ENCODE measurements at regions not wholly inside any gene's neighbourhood (a gene's known extent, or its start where the extent isn't known, plus 50 kb on each side); places are given as distances from the start of the nearest gene placed in this dataset.

GRCh38 chr21:25298512-25299491 is 308.5 kb downstream of the MRPL39 start:
- no peaks in the 10 kb centered on the region for H4K20me1 ChIP-seq (replicated peaks in 1 of 2; ENCODE audit: control insufficient read depth in 1 of 2, insufficient read depth in 2 of 2, low read length in 2 of 2)
- H3K4me3 ChIP-seq (ENCODE audit: extremely low read depth in 1 of 4, insufficient read depth in 2 of 4, low read depth in 3 of 4, low read length in 4 of 4): no peak overlapping the region
- no peaks in the 10 kb centered on the region for H3K23me2 ChIP-seq (ENCODE audit: low read depth, low read length)
- no peaks in the 10 kb centered on the region for H3K36me3 ChIP-seq (ENCODE audit: control insufficient read depth in 2 of 4, insufficient read depth in 4 of 4, low read length in 3 of 4)
- H2BK20ac ChIP-seq (ENCODE audit: low read length): no peak overlapping the region
- H3K4me1 ChIP-seq (replicated peaks in 1 of 4; ENCODE audit: control insufficient read depth in 3 of 4, insufficient read depth in 4 of 4, low read length in 3 of 4): no peaks in the 10 kb centered on the region
- no peak overlapping the region for H3K18ac ChIP-seq (ENCODE audit: extremely low read depth, low read length)
- H4K5ac ChIP-seq (ENCODE audit: insufficient read length, low read depth, low read length): no peak overlapping the region
- ChIA-PET POLR2A (ENCODE audit: partially characterized antibody) (no interaction called here), CTCF (ENCODE audit: partially characterized antibody) (interaction anchor here (0.7 to 2.0 kb wide), 3 partner anchors 15 to 21 kb away, joined by 3 to 7 read pairs (median 3); no protein-coding TSS in a partner anchor)
- H3K56ac ChIP-seq (replicated peaks; ENCODE audit: insufficient read length, low read depth, low read length): no peak overlapping the region
- H3K23ac ChIP-seq (ENCODE audit: insufficient read length): no peak overlapping the region
- H2BK12ac ChIP-seq (ENCODE audit: low read depth, low read length): no peak overlapping the region
- no peak overlapping the region for H3K4me2 ChIP-seq (ENCODE audit: insufficient read depth in 1 of 2, low read depth in 2 of 2, low read length in 2 of 2)
- FAIRE-seq: no peak
- H3K79me2 ChIP-seq (ENCODE audit: control insufficient read depth in 1 of 2, insufficient read depth in 2 of 2, low read length in 2 of 2): no peaks in the 10 kb centered on the region
- no peak for DNase-seq (ENCODE audit: low read depth in 1 of 2, low spot score in 2 of 2)
- H3K14ac ChIP-seq (ENCODE audit: insufficient read length): no peak overlapping the region
- H3K9me3 ChIP-seq (ENCODE audit: insufficient read depth in 2 of 2, low read depth in 1 of 2, low read length in 1 of 2): no peaks in the 10 kb centered on the region
- H2AK5ac ChIP-seq (ENCODE audit: low read depth, low read length): no peak overlapping the region
- WGBS, 2 experiments (ENCODE audit: extremely low coverage in 1 of 2, insufficient coverage in 1 of 2, insufficient read length in 1 of 2, insufficient replicate concordance in 2 of 2, low coverage in 1 of 2, low lambda C conversion rate in 2 of 2, missing lambda C conversion rate in 1 of 2): 86% methylated on average over 2 of the region's 2 CpGs; no CpG with 5 or more reads in 1 of the 2 experiments
- no peak overlapping the region for H2BK5ac ChIP-seq (ENCODE audit: low read depth, low read length)
- no peak overlapping the region for H3K27ac ChIP-seq (ENCODE audit: low read depth, low read length)
- no peak overlapping the region for H2AFZ ChIP-seq (ENCODE audit: low read length)
- H3K27me3 ChIP-seq (replicated peaks in 1 of 4; ENCODE audit: control insufficient read depth in 3 of 4, extremely low read depth in 1 of 4, insufficient read depth in 3 of 4, low read length in 3 of 4): peaks cover 0 to 1% (median 0%) of the 10 kb centered on the region in 4 experiments; a peak in 1 of 7 replicates
- H4K91ac ChIP-seq (replicated peaks; ENCODE audit: insufficient read length, low read length): no peak overlapping the region
- TF ChIP-seq CEBPB (IDR thresholded peaks at IDR 0.05; ENCODE audit: low read depth, low read length): peak; percentile 56; the same call in 1 of the 2 replicates
- no peak for TF ChIP-seq CTBP2 (IDR thresholded peaks at IDR 0.05; ENCODE audit: borderline replicate concordance, insufficient read depth, insufficient read length, low read length)
- no peak for TF ChIP-seq USF2 (IDR thresholded peaks at IDR 0.05; ENCODE audit: low read length)
- TF ChIP-seq HDAC2 (IDR thresholded peaks at IDR 0.05; ENCODE audit: borderline replicate concordance in 1 of 2, low read depth in 2 of 2, low read length in 2 of 2): no peak
- no peak overlapping the region for H2BK15ac ChIP-seq (ENCODE audit: low read length)
- no peak overlapping the region for H4K8ac ChIP-seq (ENCODE audit: extremely low read depth, insufficient read depth, low read length)
- no peak overlapping the region for H3K4ac ChIP-seq (replicated peaks; ENCODE audit: insufficient read length, low read depth, low read length)
- H3K9ac ChIP-seq (replicated peaks in 1 of 4; ENCODE audit: extremely low read depth in 1 of 4, low read depth in 3 of 4, low read length in 3 of 4): no peak overlapping the region
- no peaks in the 10 kb centered on the region for H3K79me1 ChIP-seq (ENCODE audit: low read depth, low read length)
- no peak overlapping the region for H2BK120ac ChIP-seq (replicated peaks; ENCODE audit: low read depth, low read length)
